T-helper 2 cell treated with Interferon-gamma antibody and Interleukin-4, amounts not matched to agents 100 ng/mL and 5 ng/mL, for 36 hours (primary cell): ENCODE measurements at regions not wholly inside any gene's neighbourhood (a gene's known extent, or its start where the extent isn't known, plus 50 kb on each side); places are given as distances from the start of the nearest gene placed in this dataset.
"Not testable (repeated sequence)": the region's sequence is repeated elsewhere in the genome, so short reads cannot be mapped to it uniquely, and the experiment has no call there.

ENCODE experiments used
- intact Hi-C: fragments of 100-400 bp; cut with micrococcal nuclease; formaldehyde crosslinking; loops from one replicate; pipeline ENCODE4 v1.15.1; 2023

DNA sequence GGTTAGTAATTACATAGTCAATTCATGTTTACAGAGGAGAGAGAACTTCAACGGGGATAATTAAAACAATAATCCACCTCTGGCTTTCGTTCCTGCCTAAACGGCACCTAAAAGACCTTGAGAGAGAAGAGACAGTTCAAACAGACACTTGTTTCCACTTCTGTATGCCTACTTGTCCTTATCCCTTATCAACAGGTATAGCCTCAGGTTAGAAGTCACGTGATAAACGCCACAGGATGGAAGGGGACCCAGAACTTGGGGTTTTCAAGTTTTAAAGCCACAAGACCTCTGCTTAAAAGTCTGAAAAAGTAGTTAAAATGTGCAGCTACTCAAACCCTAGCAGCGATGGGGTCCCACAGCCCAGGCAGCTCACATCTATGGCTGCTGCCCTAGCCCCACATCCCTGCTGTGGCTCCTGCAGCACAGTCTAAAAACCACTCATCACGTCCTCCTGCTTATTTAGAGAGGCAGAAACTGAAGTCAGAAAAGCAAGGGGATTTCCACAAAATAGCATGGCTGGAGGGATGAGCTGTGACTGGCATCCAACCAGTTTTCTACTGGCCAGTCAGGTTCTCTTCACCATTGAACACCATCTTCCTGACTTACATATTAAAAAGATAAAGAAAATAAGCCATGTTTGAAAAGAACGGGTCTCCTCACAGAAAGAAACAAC is 51.2 kb upstream of the SEC16B start:
- intact Hi-C loops = no loop called here

DNA sequence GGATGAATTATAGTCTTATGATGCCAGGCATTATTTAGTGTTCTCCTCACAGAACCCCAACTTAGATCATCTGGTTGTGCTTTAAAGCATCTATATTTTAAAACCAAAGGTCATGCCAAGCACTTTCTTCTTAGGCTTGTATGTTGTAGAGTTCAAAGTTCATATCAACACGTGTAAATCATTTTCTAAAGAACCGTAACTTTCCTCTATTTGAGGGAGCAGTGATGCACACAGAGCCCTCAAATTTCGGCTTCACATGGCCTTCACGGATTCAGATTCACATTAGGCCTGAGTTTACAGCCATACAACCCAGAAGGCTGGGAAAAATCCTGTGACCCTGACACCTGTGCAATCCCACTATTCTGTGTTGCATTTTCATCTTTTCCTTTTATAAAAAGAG is 52.1 kb upstream of the SEC16B start:
- intact Hi-C loops = no loop called here

DNA sequence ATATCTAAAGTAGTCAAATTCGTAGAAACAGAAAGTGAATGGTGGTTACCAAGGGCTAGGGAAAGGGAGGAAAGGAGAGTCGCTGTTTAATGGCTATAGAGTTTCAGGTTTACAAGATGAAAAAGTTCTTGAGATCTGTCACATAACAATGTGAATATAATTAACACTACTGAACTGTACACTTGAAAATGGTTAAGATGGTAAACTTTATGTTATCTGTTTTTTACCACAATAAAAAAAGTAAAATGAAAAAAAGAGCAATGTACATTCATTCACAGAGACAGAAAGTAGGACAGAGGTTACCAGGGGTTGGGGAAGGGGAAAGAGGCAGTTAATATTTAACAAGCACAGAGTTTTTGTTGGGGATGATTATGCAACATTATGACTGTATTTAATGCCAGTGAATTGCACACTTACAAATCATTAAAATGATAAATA is 53.3 kb upstream of the SEC16B start:
- intact Hi-C loops = no loop called here

DNA sequence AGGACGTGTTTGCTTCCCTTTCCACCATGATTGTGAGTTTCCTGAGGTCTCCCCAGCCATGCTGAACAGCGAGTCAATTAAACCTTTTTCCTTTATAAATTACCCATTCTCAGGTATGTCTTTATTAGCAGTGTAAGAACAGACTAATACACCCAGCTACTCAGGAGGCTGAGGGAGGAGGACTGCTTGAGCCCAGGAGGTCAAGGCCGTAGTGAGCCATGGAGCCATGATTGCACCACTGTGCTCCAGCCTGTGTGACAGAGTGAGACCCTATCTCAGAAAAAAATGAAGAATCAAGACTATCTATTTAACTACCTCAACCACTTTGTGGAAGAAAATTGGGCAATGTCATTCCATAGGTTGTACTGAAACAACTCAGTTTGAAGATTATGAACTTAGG is 54.6 kb upstream of the SEC16B start:
- intact Hi-C loops = no loop called here

DNA sequence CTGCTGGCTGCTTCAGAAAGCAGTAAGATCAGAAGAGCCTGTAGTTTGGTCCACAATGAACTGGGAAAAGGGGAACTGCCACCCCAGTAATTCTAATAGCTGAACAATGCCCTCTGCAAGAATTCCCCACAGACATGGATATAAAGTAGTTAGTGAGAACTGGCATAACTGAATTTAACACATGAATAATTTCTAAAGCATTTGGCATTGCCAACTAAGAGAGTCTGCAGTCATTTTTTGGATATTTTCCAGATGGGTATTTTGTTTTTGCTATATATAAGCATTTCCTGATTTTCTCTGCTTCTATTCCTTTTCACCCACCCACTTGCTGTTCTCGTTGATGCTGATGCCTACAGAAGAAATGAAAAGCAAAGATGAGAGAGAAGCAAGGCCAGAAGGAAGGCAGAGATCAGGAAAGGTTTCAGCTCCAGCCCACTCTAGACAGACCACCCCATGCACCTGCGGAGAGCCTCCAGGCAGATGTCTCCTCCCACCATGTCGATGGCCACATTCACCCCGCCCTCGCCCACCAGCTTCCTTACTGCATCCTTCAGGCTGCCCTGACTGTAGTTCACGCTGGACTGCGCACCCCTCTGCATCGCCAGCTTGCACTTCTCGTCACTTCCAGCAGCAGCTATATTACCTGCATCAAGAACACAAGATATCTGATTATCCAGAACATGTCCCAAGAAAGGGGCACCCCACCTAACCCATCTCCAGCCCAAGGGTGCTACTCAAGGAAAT is 55.9 kb upstream of the SEC16B start:
- intact Hi-C loops = no loop called here

DNA sequence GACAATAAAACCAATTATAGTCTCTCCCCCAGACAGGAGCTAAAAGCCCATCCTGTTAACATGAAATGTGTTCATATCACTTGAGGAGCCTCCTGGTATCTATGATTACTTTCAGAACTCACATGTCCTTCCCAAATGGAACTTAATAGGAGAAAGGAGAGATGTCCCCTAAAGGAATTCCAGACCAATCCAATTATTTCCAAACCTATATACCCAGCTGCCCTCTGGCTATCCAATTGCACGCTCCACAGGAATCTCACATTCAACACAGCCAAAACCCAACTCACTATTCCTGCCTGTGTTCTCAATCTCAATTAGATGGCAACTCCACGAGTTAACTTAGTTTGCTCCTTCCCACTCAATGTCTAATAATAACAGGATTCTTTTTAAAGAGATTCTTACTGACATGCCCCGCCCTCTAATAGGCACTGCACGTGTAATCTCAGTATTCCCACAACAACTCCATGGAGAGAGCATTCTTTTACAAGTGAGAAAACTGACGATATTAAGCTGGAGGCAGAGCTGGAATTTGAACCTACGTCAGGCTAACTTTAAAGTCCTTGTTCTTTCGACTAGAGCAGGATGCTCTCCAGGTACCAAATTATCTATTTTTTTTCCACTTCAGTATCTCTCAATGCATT is 59.1 kb upstream of the SEC16B start:
- intact Hi-C loops = no loop called here

DNA sequence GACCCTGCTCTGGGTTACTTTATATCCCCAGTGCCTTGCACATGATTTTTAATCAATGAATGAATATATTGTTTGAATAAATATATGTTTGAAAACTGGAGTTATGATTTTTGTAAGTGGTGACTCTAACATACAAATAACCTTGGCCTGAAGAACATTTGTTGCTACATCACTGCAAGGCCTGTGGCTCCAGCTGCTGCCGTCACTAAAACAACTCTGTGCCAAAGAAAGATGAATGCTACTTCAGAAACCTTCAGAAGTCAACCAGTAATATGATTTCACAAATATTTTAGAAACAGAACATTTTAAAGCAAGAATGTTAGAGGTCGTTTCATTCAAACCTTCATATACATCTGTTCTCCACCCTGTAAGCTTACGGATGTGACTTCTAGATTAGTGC is 60.6 kb upstream of the SEC16B start:
- intact Hi-C loops = loop anchor here (5.0 kb wide), 1 partner anchor 252 kb away; no protein-coding TSS in a partner anchor

DNA sequence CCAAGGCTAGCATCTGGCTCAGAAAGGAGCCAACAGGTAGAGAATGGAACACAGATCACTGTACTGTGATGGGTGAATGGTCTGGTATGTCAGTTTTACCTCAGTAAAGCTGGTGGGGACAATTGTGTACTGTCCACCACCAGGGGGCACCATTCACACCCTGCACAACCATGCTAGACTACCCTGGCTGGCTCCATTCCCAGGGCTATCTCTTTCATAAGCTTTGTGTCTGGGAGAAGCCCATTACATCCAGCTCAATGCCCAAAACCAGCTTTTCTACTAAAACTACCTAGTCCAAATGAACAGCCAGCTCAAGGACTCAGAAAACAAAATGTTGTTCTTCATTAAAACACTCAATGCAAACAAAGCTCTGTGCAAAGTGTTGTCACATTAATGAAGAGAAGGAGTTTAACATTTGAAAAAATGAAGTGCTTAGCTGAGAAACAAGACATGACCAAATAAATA is 62.0 kb upstream of the RASAL2 start:
- intact Hi-C loops = loop anchor here (5.0 kb wide), 1 partner anchor 250 kb away; no protein-coding TSS in a partner anchor

DNA sequence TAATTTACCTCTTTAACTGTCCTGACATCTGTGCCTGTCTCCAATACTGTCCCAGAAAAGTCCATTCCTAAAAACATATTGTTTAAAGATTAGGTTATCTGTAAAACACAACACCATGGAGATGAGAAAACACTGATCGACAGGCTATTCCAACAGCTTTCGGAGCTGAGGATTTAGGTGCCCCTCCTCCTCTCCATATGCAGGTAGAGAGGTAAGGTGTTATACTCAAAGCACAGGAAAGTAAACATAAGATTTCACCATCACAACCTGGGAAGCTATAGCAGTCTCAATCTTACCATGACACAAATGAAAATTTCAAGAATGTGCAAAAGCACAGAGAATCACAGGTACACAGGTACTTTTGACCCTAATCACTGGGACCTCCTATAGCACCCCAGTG is 60.9 kb upstream of the RASAL2 start:
- intact Hi-C loops = loop anchor here (5.0 kb wide), 1 partner anchor 249 kb away; no protein-coding TSS in a partner anchor

DNA sequence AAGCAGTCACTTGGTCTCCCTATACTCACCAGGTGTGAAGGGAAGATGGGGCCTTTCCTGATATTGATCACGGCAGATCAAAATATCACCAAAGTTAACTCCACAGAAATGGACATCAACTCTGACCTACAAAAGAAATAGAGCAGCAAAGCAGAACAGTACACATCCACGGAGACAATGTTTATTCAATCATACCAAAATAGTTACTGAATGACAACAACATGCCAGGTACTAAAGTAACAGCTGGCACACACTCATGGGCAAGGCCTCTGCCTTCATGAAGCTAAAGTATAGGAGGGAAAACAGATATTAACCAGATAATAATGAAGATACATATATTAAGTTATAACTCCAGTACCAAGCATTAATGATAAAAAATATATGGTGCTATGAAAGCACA is 59.2 kb upstream of the RASAL2 start:
- intact Hi-C loops = loop anchor here (5.0 kb wide), 1 partner anchor 248 kb away; no protein-coding TSS in a partner anchor

DNA sequence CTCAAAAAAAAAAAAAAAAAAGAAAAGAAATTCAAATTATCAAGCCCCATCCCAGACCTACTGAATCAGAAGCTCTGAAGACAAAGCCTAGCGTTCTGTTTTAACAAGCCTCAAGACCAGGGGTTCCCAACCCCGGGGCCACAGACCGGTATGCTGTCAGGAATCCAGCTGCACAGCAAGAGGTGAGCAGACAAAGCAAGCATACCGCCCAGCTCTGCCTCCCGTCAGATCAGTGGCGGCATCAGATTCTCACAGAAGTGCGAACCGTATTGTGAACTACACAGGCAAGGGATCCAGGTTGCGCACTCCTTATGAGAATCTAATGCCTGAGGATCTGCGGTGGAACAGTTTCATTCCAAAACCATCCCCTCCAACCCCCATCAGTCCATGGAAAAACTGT is 57.8 kb upstream of the RASAL2 start:
- intact Hi-C loops = no loop called here

DNA sequence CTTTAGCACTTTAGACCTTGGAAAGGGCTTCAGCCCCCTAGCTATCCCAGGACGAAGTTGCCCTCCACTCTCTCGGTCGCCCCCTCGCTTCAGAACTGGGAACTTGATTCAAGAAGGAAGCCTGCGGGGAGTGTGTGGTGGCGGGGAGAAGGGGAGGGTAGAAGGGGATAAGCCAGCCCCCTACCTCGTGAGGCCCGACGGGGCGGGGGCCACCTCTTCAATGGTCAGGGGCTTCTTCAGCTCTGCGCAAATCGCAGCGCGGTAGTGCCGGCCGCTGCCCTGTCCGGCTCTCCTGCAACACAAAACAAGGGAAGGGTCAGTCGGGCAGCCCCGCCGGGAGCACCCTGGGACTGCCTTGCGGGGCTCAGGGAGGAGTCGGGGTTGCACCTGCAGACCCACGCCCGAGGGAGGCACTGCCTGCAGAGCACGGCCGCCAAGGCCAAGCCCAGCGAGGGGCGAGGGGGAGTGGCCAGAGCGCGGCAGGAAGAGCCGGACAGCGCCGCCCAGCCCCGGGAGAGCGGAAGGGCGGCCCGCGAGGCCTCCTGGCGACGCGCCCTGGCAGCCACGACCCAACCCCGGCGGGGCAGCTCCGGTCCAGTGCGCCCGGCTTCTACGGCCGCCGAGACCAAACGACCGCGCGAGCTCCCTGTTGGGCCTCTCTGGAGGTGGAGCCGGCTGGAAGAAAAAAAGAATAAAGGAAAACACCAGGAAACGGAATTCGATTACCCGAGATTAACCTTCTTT is 56.2 kb upstream of the RASAL2 start:
- intact Hi-C loops = no loop called here

DNA sequence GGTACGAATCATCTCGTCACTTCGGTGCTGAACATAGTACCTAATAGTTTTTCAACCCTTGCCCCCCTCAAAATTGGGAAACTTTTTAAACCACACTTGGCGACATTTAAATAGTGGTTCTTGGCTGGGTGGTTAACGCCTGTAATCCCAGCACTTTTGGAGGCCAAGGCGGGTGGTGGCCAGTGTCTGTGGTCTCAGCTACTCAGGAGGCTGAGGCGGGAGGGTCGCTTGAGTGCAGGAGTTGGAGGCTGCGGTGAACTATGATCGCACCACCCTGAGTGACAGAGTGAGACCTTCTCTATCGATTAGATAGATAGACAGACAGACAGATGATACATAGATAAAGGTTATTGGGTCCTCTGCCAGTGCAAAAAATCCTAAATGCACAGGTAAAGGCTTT is 55.5 kb upstream of the RASAL2 start:
- intact Hi-C loops = no loop called here

DNA sequence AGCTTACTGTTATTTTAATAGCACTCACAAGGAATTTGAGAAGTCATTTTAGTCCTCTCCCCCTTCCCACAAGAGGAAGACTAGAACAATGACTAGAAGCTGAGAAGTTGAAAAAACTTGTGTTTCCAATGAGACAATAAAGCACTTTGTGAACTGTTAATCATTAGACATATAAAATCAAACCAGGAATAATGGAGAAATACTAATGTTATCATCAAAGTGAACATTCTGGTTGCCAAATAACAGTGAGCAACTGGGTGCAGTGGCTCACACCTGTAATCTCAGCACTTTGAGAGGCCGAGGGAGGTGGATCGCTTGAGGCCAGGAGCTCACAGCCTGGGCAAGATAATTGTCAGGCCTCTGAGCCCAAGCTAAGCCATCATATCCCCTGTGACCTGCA is 54.0 kb upstream of the RASAL2 start:
- intact Hi-C loops = no loop called here

DNA sequence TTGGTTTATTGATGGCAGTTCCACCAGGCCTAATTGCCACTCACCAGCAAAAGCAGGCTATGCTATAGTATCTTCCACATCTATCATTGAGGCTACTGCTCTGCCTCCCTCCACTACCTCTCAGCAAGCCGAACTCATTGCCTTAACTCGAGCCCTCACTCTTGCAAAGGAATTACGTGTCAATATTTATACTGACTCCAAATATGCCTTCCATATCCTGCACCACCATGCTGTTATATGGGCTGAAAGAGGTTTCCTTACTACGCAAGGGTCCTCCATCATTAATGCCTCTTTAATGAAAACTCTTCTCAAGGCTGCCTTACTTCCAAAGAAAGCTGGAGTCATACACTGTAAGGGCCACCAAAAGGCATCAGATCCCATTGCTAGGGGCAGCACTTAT is 50.0 kb upstream of the RASAL2 start:
- intact Hi-C loops = not testable (repeated sequence)
